Tibial nerve (tissue), 4 donors: ENCODE measurements at regions not wholly inside any gene's neighbourhood (a gene's known extent, or its start where the extent isn't known, plus 50 kb on each side); places are given as distances from the start of the nearest gene placed in this dataset.
"Not testable (repeated sequence)": the region's sequence is repeated elsewhere in the genome, so short reads cannot be mapped to it uniquely, and the experiment has no call there.

ENCODE experiments used
- DNase-seq, 2 donors: peaks; one replicate each; pipeline ENCODE4 v3.0.0-alpha.2; 2019; ENCODE audit warnings: low spot score in 2 of 2
- H3K27ac ChIP-seq, 4 donors: fragments of 200-600 bp; sonication (generic) in 3 of 4; one replicate each; pipeline ENCODE4 v1.5.1; 2017 to 2019; ENCODE audit warnings: mild to moderate bottlenecking in 1 of 4
- H3K27me3 ChIP-seq, 2 donors: fragments of 200-600 bp; sonication (generic) in 1 of 2; one replicate each; pipeline versions ENCODE4 v1.5.1 to v1.6.0; 2017 to 2019
- H3K36me3 ChIP-seq, 3 donors: fragments of 200-600 bp; sonication (generic); one replicate each; pipeline ENCODE4 v1.5.1; 2018 to 2019
- H3K4me1 ChIP-seq, 4 donors: fragments of 200-600 bp; sonication (generic) in 3 of 4; one replicate each; pipeline ENCODE4 v1.5.1; 2017 to 2019
- H3K4me3 ChIP-seq, 4 donors: fragments of 200-600 bp; sonication (generic) in 3 of 4; one replicate each; pipeline ENCODE4 v1.5.1; 2017 to 2019; ENCODE audit warnings: mild to moderate bottlenecking in 1 of 4, moderate library complexity in 1 of 4
- H3K9me3 ChIP-seq, 4 donors: fragments of 200-600 bp; sonication (generic) in 3 of 4; one replicate each; pipeline ENCODE4 v1.5.1; 2017 to 2019
- CTCF ChIP-seq, 5 experiments: fragments of 200-600 bp in 3 of 5; fragments of 450-650 bp in 2 of 5; sonication (generic) in 3 of 5; IDR thresholded peaks; one replicate each; pipeline ENCODE4 v1.5.1; 2016 to 2019; ENCODE audit warnings: antibody characterized with exemption in 5 of 5, mild to moderate bottlenecking in 3 of 5, moderate library complexity in 2 of 5
- EP300 ChIP-seq, 2 donors: sonication (generic); formaldehyde crosslinking; IDR thresholded peaks; one replicate each; pipeline ENCODE4 v1.6.1; 2017; ENCODE audit warnings: antibody characterized with exemption in 2 of 2, mild to moderate bottlenecking in 1 of 2
- POLR2A ChIP-seq, 2 donors: fragments of 450-650 bp; IDR thresholded peaks; one replicate each; pipeline ENCODE4 v1.6.1; 2017; ENCODE audit warnings: antibody characterized with exemption in 2 of 2, mild to moderate bottlenecking in 2 of 2, moderate library complexity in 2 of 2
- WGBS, 2 donors: methylation state at CpG; one replicate each; pipeline ENCODE4 v1.1.5; 2018; 5-methylcytosine and 5-hydroxymethylcytosine counted together

DNA sequence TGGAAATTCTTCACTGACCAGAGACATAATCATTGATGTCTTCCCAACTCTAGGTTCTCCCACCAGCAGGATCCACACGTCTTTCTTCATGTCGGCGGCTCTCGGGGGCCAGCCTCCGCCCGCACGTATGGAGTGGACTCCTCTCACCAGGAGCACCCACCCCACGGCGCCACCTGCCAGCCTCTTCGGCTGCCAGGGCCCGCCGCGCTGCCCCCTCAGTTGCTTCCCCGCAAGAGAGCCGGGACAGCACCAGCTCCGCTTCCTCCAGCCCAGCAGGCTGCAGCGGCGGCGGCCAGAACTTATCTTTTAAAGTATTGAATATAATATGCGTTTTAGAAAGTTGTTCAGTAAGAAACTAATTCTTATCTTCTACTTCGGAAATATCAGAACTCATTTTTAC lies 273.5 kb downstream of the LIPI start:
- Histone ChIP-seq H3K4me1 (no peaks in the 10 kb centered on the region), H3K4me3 (no peak overlapping the region), H3K9me3 (peaks cover 0 to 20% (median 0%) of the 10 kb centered on the region in 4 donors), H3K27ac (no peak overlapping the region), H3K27me3 (no peaks in the 10 kb centered on the region), H3K36me3 (peaks cover 0 to 29% (median 0%) of the 10 kb centered on the region in 3 donors)
- DNase-seq: no peak
- TF ChIP-seq CTCF (IDR thresholded peaks at IDR 0.05) (no peak), POLR2A (IDR thresholded peaks at IDR 0.05) (no peak), EP300 (IDR thresholded peaks at IDR 0.05) (no peak)
- WGBS, 2 donors: 90 to 92% methylated on average over 21 of the region's 21 CpGs

GRCh38 chr21:13936033-13936937 lies 274.5 kb downstream of the LIPI start:
- H3K4me3 ChIP-seq, DNase-seq, H3K4me1 ChIP-seq, H3K27ac ChIP-seq, H3K27me3 ChIP-seq: not testable (repeated sequence)
- WGBS, 2 donors: 93 to 94% methylated on average over 16 to 25 of the region's 38 CpGs
- Histone ChIP-seq H3K9me3 (peaks cover 0 to 20% (median 0%) of the 10 kb centered on the region in 4 donors), H3K36me3 (peaks cover 0 to 29% (median 0%) of the 10 kb centered on the region in 3 donors)

DNA sequence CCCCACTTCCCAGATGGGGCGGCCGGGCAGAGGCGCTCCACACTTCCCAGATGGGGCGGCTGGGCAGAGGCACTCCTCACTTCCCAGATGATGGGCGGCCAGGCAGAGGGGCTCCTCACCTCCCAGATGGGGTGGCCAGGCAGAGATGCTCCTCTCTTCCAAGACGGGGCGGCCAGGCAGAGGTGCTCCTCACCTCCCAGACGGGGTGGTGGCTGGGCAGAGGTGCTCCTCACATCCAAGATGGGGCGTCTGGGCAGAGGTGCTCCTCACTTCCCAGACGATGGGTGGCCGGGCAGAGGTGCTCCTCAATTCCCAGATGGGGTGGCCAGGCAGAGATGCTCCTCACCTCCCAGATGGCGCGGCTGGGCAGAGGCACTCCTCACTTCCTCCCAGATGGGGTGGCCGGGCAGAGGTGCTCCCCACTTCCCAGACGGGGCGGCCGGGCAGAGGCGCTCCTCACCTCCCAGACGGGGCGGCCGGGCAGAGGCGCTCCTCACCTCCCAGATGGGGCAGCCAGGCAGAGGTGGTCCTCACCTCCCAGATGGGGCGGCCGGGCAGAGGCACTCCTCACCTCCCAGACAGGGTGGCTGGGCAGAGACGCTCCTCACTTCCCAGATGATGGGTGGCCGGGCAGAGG lies 275.2 kb downstream of the LIPI start:
- 63 to 90% methylated on average over 9 to 23 of the region's 26 CpGs for WGBS, 2 donors
- DNase-seq: not testable (repeated sequence)
- peaks cover 0 to 29% (median 0%) of the 10 kb centered on the region in 3 donors for H3K36me3 ChIP-seq

GRCh38 chr21:13934887-13935342 lies 275.8 kb downstream of the LIPI start:
- not testable (repeated sequence) for H3K27me3 ChIP-seq, DNase-seq, H3K4me1 ChIP-seq, H3K27ac ChIP-seq, H3K4me3 ChIP-seq
- Histone ChIP-seq H3K36me3 (peaks cover 0 to 29% (median 0%) of the 10 kb centered on the region in 3 donors), H3K9me3 (peaks cover 0 to 20% (median 0%) of the 10 kb centered on the region in 4 donors)
- 88 to 91% methylated on average over 13 to 20 of the region's 23 CpGs for WGBS, 2 donors

More for the DNA sequence above, 275.2 kb downstream of the LIPI start:
- H3K27ac ChIP-seq, H3K27me3 ChIP-seq, H3K4me1 ChIP-seq, H3K4me3 ChIP-seq: not testable (repeated sequence)
- H3K9me3 ChIP-seq: peaks cover 0 to 20% (median 0%) of the 10 kb centered on the region in 4 donors

DNA sequence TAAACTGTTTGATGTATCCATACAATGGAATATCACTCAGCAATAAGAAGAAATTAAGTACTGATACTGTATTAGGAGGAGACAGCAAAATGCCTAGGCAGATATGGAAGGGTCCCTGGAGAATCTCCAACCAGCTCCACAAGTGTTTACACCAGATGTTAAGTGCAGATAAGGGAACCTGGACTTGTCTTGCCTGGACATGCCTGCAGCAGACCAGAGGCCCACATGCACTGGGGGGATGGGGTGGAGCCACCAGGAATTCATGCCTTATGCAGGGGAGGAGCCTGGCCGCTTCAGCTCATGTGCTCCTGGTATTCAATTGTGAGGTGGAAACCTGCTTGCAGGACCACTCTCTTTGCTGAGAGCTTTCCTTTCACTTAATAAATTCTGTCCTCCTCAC lies 287.6 kb downstream of the LIPI start:
- DNase-seq, H3K4me1 ChIP-seq, H3K27me3 ChIP-seq, H3K9me3 ChIP-seq, H3K27ac ChIP-seq, H3K4me3 ChIP-seq, H3K36me3 ChIP-seq: not testable (repeated sequence)
- 80 to 89% methylated on average over 1 of the region's 1 CpG for WGBS, 2 donors

DNA sequence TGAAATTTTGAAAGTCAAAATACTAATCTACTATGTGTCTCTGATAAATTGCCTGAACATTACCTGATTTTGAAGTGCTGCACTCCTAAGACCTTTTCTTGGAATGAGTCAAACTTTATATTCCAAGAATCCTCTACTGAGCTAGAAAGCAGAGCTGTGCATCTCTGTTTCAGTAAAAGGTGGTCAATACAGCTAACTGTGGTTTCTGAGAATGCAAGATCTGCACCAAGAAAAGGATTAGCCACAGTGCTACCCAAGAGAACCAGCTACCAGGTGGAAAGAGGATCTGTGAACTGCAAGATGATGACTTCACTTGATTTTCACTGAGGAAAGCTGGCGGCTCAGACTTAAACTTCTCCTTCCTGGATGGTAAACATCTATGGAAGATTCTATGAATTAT lies 289.3 kb downstream of the LIPI start:
- H3K4me3 ChIP-seq, H3K27me3 ChIP-seq, H3K36me3 ChIP-seq, DNase-seq, H3K27ac ChIP-seq, H3K4me1 ChIP-seq, H3K9me3 ChIP-seq: not testable (repeated sequence)
- WGBS, 2 donors: 73 to 79% methylated on average over 1 of the region's 1 CpG

- WGBS, 2 donors: 80% methylated on average over 8 of the region's 10 CpGs; no CpG with 5 or more reads in 1 of the 2 donors
- not testable (repeated sequence) for H3K4me3 ChIP-seq, DNase-seq, H3K27me3 ChIP-seq, H3K36me3 ChIP-seq, H3K4me1 ChIP-seq, H3K27ac ChIP-seq, H3K9me3 ChIP-seq
Measured at GRCh38 chr21:13907385-13907784, 297.8 kb downstream of the POTED start.

- not testable (repeated sequence) for H3K27me3 ChIP-seq, H3K27ac ChIP-seq, H3K4me3 ChIP-seq, H3K4me1 ChIP-seq, DNase-seq, H3K36me3 ChIP-seq, H3K9me3 ChIP-seq
- 74 to 81% methylated on average over 4 of the region's 4 CpGs for WGBS, 2 donors
Measured at GRCh38 chr21:13896596-13897247, 287.1 kb downstream of the POTED start.

DNA sequence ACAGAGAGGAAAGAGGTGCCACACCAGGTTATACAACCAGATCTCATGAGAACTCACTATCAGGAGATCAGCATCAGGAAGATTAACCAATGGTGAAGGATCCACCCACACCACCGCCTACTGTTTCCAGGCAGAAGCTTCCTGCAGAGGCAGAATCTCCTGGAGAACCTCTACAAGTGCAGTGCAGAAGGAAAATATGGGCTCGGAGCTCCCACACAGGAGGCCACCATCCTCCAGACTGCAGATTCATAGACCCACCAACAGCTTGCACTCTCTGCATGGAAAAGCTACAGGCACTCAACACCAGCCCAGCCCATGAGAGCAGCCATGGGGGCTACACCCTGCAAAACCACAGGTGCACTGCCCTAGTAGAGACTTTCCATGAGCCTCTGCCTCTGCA lies 284.0 kb downstream of the POTED start:
- not testable (repeated sequence) for DNase-seq

DNA sequence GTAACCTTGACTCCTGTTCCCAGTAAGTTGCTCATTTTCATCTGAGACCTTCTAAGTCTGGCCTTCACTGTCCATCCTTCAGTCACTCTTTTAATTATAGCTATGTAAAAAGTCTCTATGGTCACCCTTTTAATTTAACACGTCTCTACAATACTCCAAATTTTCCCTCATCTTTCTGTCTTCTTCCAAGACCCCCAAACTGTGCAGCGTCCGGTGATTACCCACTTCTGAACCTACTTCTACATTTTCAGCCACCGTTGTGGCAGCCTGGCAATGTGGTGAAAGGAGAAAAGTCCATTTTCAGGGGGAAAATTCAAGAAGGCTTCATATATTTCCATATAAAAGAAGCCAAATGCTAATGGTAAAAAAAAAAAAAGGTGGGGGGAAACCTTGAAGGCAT lies 283.4 kb downstream of the POTED start:
- not testable (repeated sequence) for H3K27ac ChIP-seq, H3K4me3 ChIP-seq, H3K36me3 ChIP-seq, H3K9me3 ChIP-seq, H3K4me1 ChIP-seq, H3K27me3 ChIP-seq, DNase-seq
- WGBS, 2 donors: 66 to 71% methylated on average over 4 of the region's 4 CpGs

More for the DNA sequence above, 284.0 kb downstream of the POTED start:
- not testable (repeated sequence) for H3K4me1 ChIP-seq, H3K36me3 ChIP-seq, H3K4me3 ChIP-seq, H3K27ac ChIP-seq, H3K27me3 ChIP-seq, H3K9me3 ChIP-seq
- 30 to 54% methylated on average over 2 of the region's 2 CpGs for WGBS, 2 donors

GRCh38 chr21:13892146-13892751 lies 282.7 kb downstream of the POTED start:
- H3K4me3 ChIP-seq, H3K27me3 ChIP-seq, DNase-seq, H3K27ac ChIP-seq, H3K4me1 ChIP-seq, H3K36me3 ChIP-seq, H3K9me3 ChIP-seq: not testable (repeated sequence)
- 77 to 81% methylated on average over 4 of the region's 4 CpGs for WGBS, 2 donors
